ENCODE measurements at regions not wholly inside any gene's neighbourhood (a gene's known extent, or its start where the extent isn't known, plus 50 kb on each side); places are given as distances from the start of the nearest gene placed in this dataset.
"Not testable (repeated sequence)": the region's sequence is repeated elsewhere in the genome, so short reads cannot be mapped to it uniquely, and the experiment has no call there.

- TF ChIP-seq CTCF (conservative IDR thresholded peaks at IDR 0.05); ZFX (IDR thresholded peaks at IDR 0.05): not testable (repeated sequence)
These were observed 174.4 kb downstream of the ZIC4 start for GRCh38 chr3:147231980-147232379.
